Ecto neural progenitor cell (in vitro differentiated cells): ENCODE measurements at regions not wholly inside any gene's neighbourhood (a gene's known extent, or its start where the extent isn't known, plus 50 kb on each side); places are given as distances from the start of the nearest gene placed in this dataset.

Experiments used
- DNase-seq: peaks from one replicate; pipeline ENCODE4 v3.0.0-alpha.2; 2018; ENCODE audit warnings: low spot score

DNA sequence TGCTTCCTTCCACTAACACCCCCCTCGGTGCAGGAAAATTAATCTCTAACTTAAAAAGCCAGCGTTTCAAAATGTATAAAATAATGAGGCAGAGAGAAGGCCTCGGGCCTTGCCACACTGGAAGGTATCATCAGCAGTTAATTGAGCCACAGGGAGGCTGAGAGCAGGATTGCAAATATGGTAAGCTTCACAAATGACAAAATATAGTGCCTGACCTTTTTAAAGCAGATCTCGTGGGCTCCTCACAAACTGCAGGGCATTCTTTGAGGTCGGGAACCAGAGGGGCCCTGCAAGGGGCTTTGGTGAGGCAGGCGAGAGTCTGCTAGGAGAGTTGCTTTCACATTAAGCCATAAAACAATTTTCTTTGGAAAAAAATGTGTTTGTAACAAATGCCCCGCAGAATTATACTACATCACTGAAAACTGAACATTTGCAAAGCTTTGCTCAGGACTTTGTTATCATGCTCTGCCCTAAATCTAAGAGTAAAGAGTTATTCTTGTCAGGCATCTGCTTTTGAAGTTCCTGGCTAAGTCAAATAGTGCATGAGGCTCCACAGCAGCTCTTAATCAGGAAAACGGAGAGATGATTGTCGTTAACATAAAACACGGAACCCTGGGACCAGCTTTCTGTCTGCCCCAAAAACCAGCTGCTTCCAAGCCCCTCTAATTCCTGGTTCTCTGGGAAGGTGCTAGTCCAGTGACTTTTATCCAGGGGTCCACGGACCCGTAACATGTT is 61.4 kb upstream of the SYT13 start:
- no peak for DNase-seq

DNA sequence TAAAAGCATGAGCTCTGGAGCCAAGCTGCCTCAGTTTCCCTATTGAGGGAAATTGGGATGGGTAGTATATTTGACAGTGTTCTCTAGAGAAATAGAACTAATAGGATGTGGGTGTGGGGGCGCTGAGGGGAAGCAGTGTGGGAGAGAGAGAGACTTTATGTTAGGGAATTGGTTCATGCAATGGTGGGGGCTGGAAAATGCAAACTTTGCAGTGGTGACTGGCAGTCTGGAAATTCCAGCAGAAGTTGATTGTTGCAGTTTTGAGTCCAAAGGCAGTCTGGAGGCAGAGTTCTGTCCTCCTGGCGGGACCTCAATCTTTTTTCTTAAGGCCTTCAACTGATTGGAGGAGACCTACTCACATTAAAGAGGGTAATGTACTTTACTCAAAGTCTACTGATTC is 59.4 kb upstream of the SYT13 start:
- DNase-seq: peak; percentile 32

DNA sequence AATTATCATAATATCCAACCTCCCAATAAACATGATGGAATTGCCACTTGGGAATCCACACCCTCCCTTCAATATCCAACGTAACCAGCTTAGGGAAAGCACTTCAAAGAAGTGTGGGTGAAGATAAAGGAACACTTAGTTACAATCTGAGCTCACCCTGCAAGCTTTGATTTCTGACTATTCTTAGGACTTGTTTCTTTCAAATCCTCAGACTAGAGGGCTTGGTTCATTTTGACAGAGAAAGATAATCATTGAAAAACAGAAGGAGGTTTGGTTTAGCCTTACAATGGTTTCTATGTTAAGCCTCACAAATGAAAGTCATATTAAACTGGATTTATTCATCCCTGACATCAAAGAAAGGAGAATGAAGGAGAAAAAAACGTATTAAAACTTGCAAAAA is 57.9 kb upstream of the SYT13 start:
- no peak for DNase-seq

DNA sequence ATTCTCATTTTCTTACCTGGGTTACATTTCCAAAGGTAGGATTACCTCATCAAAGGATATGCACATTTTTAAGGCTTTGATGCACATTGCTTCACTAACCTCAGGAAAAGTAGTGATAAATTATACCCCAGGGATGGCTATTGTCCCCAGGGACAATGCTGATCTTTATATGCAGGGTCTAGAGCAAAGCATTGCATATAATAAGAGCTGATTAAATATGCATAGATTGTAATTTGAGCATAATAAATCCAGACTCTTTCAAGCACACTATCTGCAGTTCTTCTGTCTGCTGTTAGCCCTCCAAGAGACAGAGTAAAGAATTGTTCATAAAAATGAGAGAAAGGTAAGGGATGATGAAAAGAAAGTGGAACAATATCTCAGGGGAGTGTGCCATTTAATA is 57.3 kb upstream of the SYT13 start:
- no peak for DNase-seq

DNA sequence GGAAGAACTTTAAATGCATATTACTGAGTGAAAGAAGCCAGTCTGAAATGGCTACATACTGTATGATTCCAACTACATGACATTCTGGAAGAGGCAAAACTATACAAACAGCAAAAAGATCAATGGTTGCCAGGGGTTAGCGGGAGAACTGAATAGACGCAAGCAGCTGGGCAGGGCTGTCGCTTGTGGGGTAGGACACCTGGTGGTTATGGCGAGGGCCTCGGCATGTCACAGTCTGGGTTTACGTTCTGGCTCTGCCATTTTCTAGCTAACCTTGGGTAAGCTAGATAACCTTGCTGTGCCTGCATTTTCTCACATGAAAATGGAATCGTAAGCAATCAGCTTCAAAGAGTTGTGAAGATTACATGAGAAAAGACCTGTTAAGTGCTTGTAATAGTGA is 55.2 kb upstream of the SYT13 start:
- no peak for DNase-seq

DNA sequence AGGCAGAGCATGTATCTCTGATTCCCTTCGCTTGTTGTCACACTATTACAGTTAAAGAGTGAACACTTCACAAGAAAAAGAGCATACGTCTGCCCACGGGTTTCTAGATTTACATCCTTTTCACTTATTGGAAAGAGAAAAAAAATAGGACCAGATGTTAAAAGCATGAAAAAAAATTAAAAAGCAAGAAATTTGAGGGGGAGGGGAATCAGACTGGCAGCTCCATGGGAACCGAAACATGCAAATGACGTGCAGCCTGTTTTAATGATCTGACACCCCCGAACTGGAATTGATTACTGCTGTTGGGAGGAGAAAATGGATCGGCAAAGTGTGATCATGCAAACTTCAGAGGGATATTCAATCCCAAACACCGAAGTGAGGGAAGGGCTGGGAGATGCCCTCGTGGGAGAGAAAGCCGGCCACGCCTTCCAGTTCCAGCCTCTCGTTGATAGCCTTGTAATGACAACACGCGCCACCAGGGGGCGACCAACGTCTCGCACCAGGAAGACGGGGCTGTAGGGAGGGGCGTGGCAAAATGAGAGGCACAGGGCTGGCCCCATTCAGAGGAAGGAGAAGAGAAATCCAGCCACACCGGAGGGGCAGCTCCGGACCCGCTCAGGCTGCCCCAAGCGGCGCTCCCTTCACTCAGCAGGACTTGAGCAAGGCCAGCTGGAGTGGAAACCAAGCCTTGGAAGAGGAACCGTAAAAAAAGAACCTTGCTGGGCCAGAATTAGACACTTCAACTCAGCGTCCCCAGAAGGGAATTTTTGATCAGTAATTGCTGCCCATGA is 53.8 kb upstream of the SYT13 start:
- DNase-seq: peak; percentile 98

DNA sequence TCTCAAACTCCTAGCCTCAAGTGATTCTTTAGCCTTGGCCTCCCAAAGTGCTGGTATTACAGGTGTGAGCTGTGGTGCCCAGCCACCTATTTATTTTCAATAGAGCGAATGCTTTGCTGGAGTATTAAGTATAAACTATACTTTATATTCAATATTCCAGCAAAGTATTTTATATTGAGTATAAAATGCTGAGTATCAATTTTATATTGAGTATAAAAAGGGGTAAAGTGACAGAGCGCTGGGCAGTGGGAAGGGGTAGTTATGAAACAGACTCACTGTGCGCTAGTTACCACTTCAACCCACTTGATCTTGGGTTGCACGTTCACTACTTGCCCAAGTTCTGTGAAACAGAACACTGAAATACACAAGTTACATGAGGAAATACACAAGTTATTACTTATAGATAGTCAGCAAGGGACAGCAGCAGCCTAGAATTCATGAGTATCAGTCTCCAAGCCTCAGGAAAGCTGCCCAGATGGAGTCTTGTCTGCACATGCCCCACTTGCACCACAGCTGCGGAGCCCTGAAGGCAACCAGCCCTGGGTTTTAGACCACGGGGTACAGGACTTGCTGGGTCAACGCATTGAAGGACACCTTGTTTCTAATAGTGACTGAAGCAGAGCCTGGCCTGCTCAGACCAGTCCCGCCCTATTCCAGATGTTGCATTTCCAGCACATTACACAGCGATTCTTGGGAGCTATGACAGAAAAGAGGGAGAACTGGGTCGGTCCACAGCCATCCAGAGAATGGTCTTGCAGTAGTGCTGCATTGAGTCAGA is 51.6 kb upstream of the SYT13 start:
- DNase-seq: no peak

DNA sequence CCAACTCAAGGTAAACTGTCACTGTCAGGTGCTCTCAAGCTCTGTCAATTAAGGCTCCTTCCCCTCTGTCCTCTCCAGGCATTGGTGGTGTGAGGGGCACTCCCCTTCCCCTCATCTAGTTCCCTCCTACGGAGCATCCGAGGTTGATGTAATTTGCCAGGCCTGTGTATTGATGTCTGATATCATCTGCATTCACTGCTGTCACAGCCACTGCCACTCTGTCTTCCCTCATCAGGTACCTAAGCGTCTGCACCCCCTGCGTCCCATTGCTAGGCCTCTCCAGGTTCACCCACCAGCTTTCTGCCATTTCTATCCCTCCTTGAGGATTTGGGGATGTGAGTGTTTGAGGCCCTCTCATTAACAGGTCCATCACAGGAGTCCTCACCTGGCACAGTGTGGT is 50.0 kb upstream of the SYT13 start:
- DNase-seq: no peak
